ENCODE measurements at regions not wholly inside any gene's neighbourhood (a gene's known extent, or its start where the extent isn't known, plus 50 kb on each side); places are given as distances from the start of the nearest gene placed in this dataset.
"Not testable (repeated sequence)": the region's sequence is repeated elsewhere in the genome, so short reads cannot be mapped to it uniquely, and the experiment has no call there.

DNA sequence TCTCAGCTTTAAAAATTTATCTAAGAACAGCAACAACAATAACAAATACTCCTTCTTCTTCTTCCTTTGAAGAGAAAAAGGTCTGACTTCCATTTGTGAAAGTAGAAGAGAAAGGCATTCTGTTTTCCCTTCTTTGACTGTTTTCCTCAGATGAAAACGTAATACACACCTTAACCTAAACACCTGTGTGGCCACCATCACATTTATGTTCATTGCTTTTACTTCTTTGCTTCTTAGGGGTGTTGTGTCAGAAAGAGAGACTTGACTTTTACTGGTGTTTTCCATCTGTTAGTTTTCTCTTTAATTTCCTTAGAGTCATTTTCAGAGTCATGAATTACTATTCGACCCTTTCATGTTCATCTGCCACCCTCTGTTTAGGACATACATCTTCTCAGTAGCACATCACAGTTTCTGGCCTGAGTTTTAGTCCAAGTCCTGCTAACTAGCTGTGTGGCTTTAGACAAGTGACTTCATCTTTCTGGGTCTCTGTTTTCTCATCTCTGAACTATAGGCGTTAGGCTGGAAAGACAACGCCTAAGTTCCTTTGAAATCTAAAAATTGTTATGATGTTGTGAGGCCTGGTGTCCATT is 283.8 kb downstream of the GATA3 start:
- DNase-seq (ENCODE audit: low read depth) = no peak

DNA sequence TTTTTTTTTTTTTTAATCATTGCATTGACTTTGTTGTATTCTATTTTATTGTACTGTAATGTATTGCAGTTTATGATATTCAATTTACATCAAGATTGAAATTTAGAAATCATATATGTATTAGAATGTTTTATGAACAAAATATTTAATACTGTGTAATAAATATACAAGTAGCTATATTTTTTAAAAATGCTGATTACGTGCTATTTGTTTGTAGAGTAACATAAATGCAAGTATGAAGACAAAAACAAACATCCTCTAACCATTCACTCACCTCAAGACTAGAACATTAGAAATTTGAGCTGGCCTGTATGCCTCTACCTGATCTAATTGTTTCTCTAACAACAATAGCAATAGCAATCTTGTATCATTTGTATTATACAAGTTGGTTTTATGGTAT is 290.3 kb downstream of the GATA3 start:
- DNase-seq (ENCODE audit: low read depth) = no peak

GRCh38 chr10:8346861-8347260 is 292.4 kb downstream of the GATA3 start:
- DNase-seq (ENCODE audit: low read depth) = no peak

GRCh38 chr10:8347614-8348013 is 293.1 kb downstream of the GATA3 start:
- DNase-seq (ENCODE audit: low read depth) = not testable (repeated sequence)

GRCh38 chr10:8349610-8350249 is 295.2 kb downstream of the GATA3 start:
- DNase-seq (ENCODE audit: low read depth) = no peak

DNA sequence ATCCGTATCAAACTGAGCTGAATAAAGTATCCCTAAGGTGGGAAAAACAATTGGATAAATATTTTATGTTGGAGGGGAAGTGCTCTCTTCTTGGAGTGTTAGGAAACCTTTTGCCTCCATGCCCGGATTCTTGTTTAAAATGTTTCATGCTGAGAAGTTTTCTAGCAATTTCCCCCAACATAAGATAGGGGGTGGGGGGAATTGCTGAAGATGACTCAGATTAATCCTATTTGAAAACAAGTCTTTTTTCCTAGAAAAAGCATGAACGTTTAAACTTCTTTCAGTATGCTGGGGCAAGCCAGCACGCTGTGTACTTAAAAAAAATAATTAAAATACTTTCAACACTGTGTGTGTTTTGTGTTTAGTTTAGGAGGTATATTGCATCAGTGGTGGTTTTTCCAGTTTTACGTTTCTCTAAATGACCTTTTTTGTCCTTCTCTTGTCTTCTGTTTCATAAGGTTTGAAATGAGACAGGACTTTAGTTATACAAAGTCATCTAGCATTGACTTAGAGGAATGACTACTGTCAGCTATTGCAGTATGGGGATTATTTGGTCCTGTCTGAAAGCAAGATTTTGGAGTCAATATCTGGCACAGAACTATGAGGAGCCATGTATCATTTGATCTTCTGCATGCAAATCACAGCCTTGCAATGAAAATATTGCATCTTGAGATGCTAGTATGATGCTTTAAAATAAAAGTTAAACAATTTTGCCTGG is 295.9 kb downstream of the GATA3 start:
- no peak for DNase-seq (ENCODE audit: low read depth)

DNA sequence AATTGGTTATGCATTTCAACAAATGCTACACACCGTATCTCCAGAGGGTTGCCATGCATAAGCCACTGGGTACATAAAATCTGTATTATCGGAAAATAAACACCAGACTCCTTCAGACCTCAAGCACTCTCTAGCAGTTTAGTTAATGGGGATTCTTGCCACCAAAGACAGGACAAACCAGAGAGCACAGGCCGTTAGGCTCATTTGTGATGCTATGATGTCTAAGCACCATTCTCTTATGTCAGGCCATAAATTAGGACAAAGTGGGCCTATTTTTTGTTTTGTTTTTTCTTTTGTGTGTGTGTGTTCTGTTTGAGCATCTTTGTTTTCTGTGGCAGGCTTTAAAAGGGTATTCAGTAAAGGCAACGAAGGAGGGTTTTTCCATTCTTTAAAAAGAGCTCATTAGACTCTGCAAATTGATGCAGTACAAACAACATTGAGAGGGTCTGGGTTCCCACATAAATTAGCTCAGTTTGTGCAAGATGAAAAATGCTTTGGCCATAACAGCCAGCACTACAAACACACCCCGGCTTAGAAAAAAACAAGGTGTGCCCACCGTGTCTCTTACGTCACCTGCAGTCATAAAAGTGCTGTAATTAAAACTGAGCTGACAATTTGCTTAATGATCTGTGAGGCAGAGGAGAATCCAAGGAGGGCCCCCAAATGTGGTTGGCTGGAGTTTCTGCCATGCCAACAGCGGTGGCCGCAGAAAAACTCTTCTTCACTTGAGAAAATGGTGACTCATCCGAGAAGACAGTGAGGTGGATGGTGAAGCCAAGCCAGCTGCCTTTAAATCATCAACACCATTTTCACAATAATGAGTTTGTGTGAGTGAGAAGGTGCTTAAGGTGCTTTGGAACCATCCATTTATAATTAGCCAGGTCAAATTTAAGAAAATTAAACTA is 297.9 kb downstream of the GATA3 start:
- no peak for DNase-seq (ENCODE audit: low read depth)

GRCh38 chr10:8356283-8356682 is 301.8 kb downstream of the GATA3 start:
- DNase-seq (ENCODE audit: low read depth) = no peak

DNA sequence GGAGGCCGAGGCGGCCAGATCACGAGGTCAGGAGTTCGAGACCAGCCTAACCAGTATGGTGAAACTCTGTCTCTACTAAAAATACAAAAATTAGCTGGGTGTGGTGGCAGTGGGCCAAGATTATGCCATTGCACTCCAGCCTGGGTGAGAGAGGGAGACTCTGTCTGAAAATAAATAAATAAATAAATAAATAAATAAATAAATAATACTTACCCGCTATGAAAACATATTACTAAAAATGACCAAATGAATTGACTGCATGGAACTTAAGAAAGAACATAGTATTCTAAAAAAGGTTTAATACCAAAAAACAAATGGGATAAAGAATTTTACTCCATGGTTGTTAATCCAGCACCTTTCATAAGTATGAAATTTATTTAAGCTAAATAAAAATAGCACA is 305.0 kb downstream of the GATA3 start:
- no peak for DNase-seq (ENCODE audit: low read depth)

DNA sequence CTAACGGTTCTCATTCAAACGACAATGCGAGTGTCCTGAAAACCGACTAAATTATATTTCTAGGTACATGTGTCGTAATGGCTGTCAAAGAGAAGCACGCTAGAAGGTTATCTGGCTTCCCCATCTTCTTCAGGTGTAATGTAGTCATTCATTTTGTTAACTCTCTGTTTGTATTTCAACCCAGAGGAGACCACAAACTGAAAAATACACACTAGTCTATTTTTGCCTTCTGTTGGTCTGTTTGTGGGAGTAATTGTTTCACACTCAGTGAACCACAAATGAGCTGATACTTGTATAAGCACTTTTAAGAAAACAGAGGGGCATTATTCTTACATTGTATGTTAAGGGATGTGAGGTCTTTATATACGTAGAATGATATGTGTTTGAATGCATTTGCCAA is 305.9 kb downstream of the GATA3 start:
- no peak for DNase-seq (ENCODE audit: low read depth)

GRCh38 chr10:8360814-8361509 is 306.5 kb downstream of the GATA3 start:
- DNase-seq (ENCODE audit: low read depth) = no peak

- no peak for DNase-seq (ENCODE audit: low read depth)
Observed at GRCh38 chr10:8361510-8361844, 307.0 kb downstream of the GATA3 start.

GRCh38 chr10:8365935-8366911 is 311.7 kb downstream of the GATA3 start:
- no peak for DNase-seq (ENCODE audit: low read depth)

DNA sequence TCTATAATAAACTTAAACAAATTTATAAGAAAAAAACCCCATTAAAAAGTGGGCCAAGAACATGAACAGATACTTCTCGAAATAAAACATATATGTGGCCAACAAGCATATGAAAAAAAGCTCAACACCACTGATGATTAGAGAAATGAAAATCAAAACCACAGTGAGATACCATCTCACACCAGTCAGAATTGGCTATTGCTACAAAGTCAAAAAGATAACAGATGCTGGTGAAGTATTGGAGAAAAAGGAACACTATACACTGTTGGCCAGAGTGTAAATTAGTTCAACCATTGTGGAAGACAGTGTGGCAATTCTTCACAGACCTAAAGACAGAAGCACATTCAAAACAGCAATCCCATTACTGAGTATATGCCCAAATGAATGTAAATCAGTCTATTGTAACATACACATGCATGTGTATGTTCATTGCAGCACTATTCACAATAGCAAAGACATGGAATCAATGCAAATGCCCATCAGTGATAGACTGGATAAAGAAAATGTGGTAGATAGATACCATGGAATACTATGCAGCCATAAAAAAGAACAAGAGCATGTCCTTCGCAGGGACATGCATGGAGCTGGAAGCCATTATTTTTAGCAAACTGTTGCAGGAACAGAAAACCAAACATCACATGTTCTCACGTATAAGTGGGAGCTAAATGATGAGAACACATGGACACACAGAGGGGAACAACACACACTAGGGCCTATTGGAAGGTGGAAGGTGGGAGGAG is 313.4 kb downstream of the GATA3 start:
- not testable (repeated sequence) for DNase-seq (ENCODE audit: low read depth)

DNA sequence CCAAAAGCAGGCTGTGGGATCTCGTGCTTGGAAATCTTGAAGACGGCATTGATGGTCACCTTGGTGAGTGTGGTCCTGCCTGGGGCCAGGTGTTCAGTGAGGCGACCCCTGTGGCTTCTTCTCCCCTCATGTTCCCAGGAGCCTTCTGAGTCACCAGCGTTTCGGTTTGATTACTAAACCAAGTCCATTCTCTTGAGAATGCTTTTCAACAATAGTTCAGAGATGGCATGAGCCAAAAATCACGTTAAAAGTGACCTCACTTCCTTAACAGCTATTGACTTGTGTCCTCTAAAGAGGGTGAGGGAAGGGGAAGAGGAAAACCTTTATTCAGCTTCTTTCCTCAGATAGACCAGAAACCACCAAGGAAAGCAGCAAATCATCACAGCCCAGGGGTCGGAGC is 315.2 kb downstream of the GATA3 start:
- DNase-seq (ENCODE audit: low read depth) = no peak

- DNase-seq (ENCODE audit: low read depth) = no peak
Observed at GRCh38 chr10:8374334-8374733, 319.8 kb downstream of the GATA3 start.

- DNase-seq (ENCODE audit: low read depth) = no peak
Observed at GRCh38 chr10:8375137-8375536, 320.6 kb downstream of the GATA3 start.

DNA sequence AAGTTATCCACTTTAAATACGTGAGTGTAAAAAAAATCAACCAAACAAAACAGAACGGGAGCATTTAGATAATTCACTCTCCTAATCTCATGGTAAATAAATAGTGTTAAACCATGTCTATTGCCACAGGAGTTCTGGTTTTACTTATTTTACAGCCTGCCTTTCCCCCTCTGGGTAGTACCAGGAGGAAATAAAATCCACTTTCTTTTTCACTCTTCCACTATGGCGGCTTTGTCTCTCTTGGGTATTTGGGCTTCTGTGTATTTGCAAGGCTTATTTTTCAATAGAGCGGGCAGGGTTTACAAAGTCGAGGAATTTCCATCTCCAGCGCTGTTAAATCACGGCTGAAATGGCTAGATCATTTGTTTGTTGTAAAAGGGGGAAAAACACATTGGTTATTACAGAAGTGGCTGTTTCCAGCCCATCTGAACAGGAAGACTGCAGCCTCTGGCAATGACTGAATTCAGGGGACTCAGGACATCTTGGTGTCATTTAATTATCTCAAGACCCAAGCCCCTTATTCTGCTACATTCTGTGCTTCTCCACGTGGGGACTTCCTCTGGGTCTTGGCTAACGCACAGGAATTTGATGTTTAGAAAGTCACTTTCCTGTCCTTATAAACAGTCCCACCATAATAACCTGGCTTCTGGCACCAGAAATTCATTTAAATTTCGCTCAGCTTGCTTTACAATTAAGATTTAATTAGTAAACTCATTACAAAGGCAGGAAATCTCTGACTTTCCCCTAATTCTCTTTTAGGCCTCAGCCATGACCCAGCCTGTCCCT is 323.9 kb downstream of the GATA3 start:
- no peak for DNase-seq (ENCODE audit: low read depth)
